CD8-positive, alpha-beta memory T cell (primary cell): ENCODE measurements at regions not wholly inside any gene's neighbourhood (a gene's known extent, or its start where the extent isn't known, plus 50 kb on each side); places are given as distances from the start of the nearest gene placed in this dataset.

Source experiments
- CTCF ChIA-PET: fragments of 350-600 bp; sonication (Branson Sonifier 250); formaldehyde crosslinking; loops from one replicate; lab custom pipeline; 2021; ENCODE audit warnings: antibody characterized with exemption; lab: Charles Lee
- POLR2A ChIA-PET: fragments of 350-600 bp; sonication (Branson Sonifier 250); formaldehyde crosslinking; loops from one replicate; lab custom pipeline; 2021; ENCODE audit warnings: antibody characterized with exemption; lab: Charles Lee
- DNase-seq, 5 donors: peaks; one replicate each; pipeline versions ENCODE4 v3.0.0 to v3.0.0-alpha.2; 2020 to 2022; ENCODE audit warnings: mixed read lengths in 1 of 5
- H3K27ac ChIP-seq: one replicate; pipeline ENCODE4 v1.7.0; 2013; ENCODE audit warnings: low read depth, mild to moderate bottlenecking, low read length, moderate library complexity
- H3K27me3 ChIP-seq: 2 replicates; pipeline ENCODE4 v1.7.0; 2013; ENCODE audit warnings: low read length, mild to moderate bottlenecking; ENCODE audit not compliant: insufficient read depth, poor library complexity, severe bottlenecking
- H3K36me3 ChIP-seq: 2 replicates; pipeline ENCODE4 v1.7.0; 2013; ENCODE audit warnings: mild to moderate bottlenecking, low read length, moderate library complexity; ENCODE audit not compliant: insufficient read depth
- H3K4me1 ChIP-seq: 2 replicates; pipeline ENCODE4 v1.7.0; 2013; ENCODE audit warnings: mild to moderate bottlenecking, low read length, moderate library complexity; ENCODE audit not compliant: insufficient read depth
- H3K4me3 ChIP-seq: 2 replicates; pipeline ENCODE4 v1.7.0; 2013; ENCODE audit warnings: mild to moderate bottlenecking, low read length
- H3K9me3 ChIP-seq: 2 replicates; pipeline ENCODE4 v1.7.0; 2013; ENCODE audit warnings: mild to moderate bottlenecking, low read length
- H3K27ac Mint-ChIP-seq, 8 donors: one replicate each; pipeline ENCODE4 v1.8.0; 2020 to 2021; ENCODE audit warnings: mixed read lengths in 8 of 8, mild to moderate bottlenecking in 6 of 8, inconsistent platforms in 3 of 8, moderate library complexity in 3 of 8
- H3K27me3 Mint-ChIP-seq, 2 donors: one replicate each; pipeline ENCODE4 v1.8.0; 2020 to 2021; ENCODE audit warnings: mixed read lengths in 2 of 2, mild to moderate bottlenecking in 1 of 2, moderate library complexity in 1 of 2
- H3K36me3 Mint-ChIP-seq, 3 donors: one replicate each; pipeline ENCODE4 v1.8.0; 2020 to 2021; ENCODE audit warnings: mixed read lengths in 3 of 3, inconsistent platforms in 1 of 3, mild to moderate bottlenecking in 1 of 3
- H3K4me1 Mint-ChIP-seq, 3 donors: one replicate each; pipeline ENCODE4 v1.8.0; 2020 to 2021; ENCODE audit warnings: mixed read lengths in 3 of 3, inconsistent platforms in 1 of 3, mild to moderate bottlenecking in 1 of 3
- H3K4me3 Mint-ChIP-seq, 7 donors: one replicate each; pipeline ENCODE4 v1.8.0; 2020 to 2021; ENCODE audit warnings: mixed read lengths in 7 of 7, mild to moderate bottlenecking in 6 of 7, moderate library complexity in 4 of 7, inconsistent platforms in 2 of 7
- H3K9me3 Mint-ChIP-seq, 5 donors: one replicate each; pipeline ENCODE4 v1.8.0; 2020 to 2022; ENCODE audit warnings: mixed read lengths in 5 of 5, mild to moderate bottlenecking in 3 of 5, moderate library complexity in 2 of 5, inconsistent platforms in 1 of 5

DNA sequence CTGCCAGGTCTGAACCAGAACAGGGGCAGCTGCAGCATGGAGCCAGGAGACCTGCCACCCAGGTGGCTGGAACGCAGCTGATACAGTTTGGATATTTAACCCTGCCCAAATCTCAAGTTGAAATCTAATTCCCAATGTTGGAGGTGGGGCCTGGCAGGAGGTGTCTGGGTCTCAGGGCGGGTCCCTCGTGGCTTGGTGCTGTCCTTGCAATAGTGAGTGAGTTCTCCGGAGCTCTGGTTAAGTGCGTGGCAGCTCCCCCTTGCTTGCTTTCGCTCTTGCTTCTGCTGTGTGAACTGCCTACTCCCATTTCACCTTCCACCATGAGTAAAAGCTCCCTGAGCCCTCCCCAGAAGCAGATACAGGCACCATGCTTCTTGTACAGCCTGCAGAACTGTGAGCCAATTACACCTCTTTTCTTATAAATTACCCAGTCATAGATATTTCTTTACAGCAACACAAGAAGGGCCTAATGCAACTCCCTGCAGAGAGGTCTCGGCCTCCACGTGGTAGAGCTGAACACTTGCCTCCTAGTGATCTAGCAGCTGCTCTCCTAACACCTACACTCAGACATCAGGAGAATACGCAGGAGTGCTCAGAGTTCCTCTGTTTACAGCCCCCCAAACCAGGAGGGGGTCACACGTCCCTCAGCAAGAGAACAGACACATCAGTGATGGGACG, 203.7 kb downstream of the CTTN start:
- Mint-ChIP-seq H3K36me3 (no peaks in the 10 kb centered on the region), H3K27me3 (peaks cover 0 to 4% of the 10 kb centered on the region in 2 donors), H3K4me1 (no peaks in the 10 kb centered on the region), H3K27ac (no peak overlapping the region), H3K9me3 (no peaks in the 10 kb centered on the region), H3K4me3 (no peak overlapping the region)
- Histone ChIP-seq H3K27ac (no peak overlapping the region), H3K27me3 (no peaks in the 10 kb centered on the region), H3K9me3 (no peaks in the 10 kb centered on the region), H3K4me3 (no peak overlapping the region), H3K36me3 (no peaks in the 10 kb centered on the region), H3K4me1 (no peaks in the 10 kb centered on the region)
- ChIA-PET POLR2A (no interaction called here), CTCF (no interaction called here)
- no peak for DNase-seq

DNA sequence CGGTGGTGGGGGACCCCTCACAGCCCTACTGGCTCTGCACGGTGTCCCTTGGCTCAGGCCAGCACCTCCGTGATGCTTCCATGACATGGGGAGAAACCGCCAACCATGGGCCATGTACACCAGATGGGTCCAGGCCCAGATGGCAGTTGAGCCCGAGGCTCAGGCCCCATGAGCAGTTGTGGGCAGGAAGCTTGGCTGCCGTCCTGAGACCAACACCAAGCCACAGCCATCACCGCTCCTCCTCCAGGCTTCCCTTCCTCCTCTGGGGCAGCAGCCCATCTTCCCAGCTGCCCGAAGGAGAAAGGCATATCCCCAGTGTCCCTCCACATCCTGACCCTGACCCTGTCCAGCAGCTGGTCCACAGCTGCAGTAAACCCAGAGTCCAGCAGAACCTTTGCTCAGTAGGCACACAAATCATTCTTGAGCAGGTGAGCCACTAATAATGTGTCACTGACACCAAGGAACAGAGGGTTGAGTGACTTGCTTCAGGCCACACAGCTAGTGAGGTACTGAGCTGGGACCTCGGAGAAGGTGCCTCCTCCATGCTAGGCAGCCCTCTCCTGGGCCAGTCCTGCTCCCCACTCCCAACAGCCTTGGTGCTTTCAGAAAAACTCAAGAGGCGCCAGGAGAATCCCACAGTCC, 204.9 kb downstream of the CTTN start:
- Histone ChIP-seq H3K4me1 (no peaks in the 10 kb centered on the region), H3K27me3 (no peaks in the 10 kb centered on the region), H3K36me3 (no peaks in the 10 kb centered on the region), H3K9me3 (no peaks in the 10 kb centered on the region), H3K27ac (no peak overlapping the region), H3K4me3 (no peak overlapping the region)
- CTCF ChIA-PET: no interaction called here
- Mint-ChIP-seq H3K9me3 (no peaks in the 10 kb centered on the region), H3K4me1 (no peaks in the 10 kb centered on the region), H3K27me3 (peaks cover 0 to 4% of the 10 kb centered on the region in 2 donors), H3K36me3 (no peaks in the 10 kb centered on the region), H3K27ac (no peak overlapping the region), H3K4me3 (no peak overlapping the region)
- POLR2A ChIA-PET: no interaction called here
- no peak for DNase-seq

DNA sequence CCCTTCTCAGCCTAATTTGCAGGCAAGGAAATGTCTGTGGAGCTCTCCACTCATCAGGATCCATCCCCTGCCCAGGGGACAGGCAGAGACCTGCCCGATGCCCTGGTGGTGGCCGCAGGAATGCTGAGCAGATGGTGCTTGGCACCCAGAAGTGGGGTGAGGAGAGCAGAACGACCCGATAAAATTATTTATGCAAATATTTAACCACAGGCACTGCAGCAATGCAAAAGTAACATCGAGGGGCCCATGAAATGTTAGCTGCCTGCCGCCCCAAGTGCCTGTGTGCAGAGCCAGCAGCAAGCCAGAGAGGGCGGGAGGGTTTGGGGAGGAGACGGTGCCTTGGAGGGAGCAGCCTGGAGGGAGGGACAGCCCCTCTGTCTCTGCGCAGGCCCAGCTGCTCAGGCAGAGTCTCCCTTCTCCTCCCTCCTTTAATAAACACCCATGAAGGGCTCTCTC, 205.5 kb downstream of the CTTN start:
- H3K4me1 ChIP-seq: no peaks in the 10 kb centered on the region
- no peaks in the 10 kb centered on the region for H3K9me3 Mint-ChIP-seq
- H3K4me3 ChIP-seq: no peak overlapping the region
- CTCF ChIA-PET: no interaction called here
- H3K36me3 ChIP-seq: no peaks in the 10 kb centered on the region
- H3K27me3 Mint-ChIP-seq: peaks cover 3 to 4% of the 10 kb centered on the region in 2 donors
- no peaks in the 10 kb centered on the region for H3K27me3 ChIP-seq
- no peak overlapping the region for H3K4me3 Mint-ChIP-seq
- POLR2A ChIA-PET: no interaction called here
- no peak overlapping the region for H3K27ac Mint-ChIP-seq
- no peaks in the 10 kb centered on the region for H3K4me1 Mint-ChIP-seq
- DNase-seq: no peak
- H3K36me3 Mint-ChIP-seq: no peaks in the 10 kb centered on the region
- H3K27ac ChIP-seq: no peak overlapping the region
- H3K9me3 ChIP-seq: no peaks in the 10 kb centered on the region

DNA sequence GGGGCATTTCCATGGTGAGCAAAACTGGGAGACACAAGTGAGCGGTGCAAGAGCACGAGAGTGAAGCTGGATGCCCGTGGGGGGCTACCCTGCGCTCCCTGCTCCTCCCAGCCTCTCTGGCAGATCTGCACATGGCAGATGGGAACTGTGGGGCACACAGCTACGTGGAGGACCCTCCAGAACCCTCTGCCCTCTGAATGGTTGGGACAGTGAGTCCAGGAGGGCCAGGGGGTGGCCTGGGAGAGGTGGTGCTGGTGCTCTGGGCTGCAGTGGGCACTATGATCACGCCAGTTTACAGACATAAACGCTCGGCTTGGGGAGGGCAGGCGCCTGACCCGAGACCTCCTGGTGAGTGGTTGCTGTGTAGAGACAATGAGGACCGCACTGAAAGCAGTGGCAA, 205.9 kb downstream of the CTTN start:
- H3K4me1 ChIP-seq: no peaks in the 10 kb centered on the region
- no peaks in the 10 kb centered on the region for H3K4me1 Mint-ChIP-seq
- H3K4me3 ChIP-seq: no peak overlapping the region
- CTCF ChIA-PET: no interaction called here
- H3K9me3 ChIP-seq: no peaks in the 10 kb centered on the region
- H3K36me3 ChIP-seq: no peaks in the 10 kb centered on the region
- H3K4me3 Mint-ChIP-seq: no peak overlapping the region
- peak overlapping the region in 1 of 8 donors; percentile 14 for H3K27ac Mint-ChIP-seq
- H3K27me3 Mint-ChIP-seq: peaks cover 3 to 4% of the 10 kb centered on the region in 2 donors
- no peaks in the 10 kb centered on the region for H3K27me3 ChIP-seq
- no peaks in the 10 kb centered on the region for H3K9me3 Mint-ChIP-seq
- no peak overlapping the region for H3K27ac ChIP-seq
- no peaks in the 10 kb centered on the region for H3K36me3 Mint-ChIP-seq
- POLR2A ChIA-PET: no interaction called here
- DNase-seq: no peak

DNA sequence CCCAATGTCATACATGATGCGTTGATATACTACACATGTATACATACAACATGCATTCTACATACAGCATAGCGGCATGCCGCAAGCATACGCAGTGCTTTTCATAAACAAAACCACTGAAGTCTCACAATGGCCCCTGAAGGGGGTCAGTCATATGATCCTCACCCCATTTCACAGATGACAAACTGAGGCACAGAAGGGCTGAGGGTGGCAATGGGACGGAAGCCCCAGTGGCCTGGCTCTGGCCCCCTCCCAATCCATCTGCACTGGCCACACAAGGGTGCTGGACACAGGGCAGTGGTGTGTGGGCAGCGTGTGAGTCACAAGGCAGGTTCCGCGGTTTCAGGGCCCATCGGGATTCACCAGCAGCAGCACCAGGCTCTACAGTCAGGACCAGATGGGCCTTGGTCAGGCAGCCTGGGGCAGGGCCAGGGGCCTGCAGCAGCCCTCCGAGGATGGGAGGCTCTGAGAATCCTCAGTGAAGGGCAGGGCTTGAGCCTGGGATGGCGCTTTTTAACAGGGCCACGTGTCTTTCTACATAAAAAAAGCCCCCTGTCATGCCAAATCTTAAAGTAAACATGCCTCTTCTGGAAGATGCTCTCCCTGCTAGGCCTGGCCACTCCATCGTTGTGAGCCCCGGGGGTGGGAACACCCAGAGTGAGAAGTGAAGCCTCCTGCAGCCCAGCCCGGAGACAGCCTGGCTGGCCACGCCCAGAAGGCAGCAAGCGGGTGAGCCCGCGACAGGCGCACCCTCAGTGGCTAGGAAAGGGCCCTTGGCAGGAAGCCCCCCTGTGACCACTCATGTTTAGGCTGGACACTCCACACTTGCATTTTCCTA, 206.5 kb downstream of the CTTN start:
- no peaks in the 10 kb centered on the region for H3K36me3 Mint-ChIP-seq
- Histone ChIP-seq H3K4me3 (no peak overlapping the region), H3K4me1 (no peaks in the 10 kb centered on the region), H3K27me3 (no peaks in the 10 kb centered on the region), H3K27ac (no peak overlapping the region), H3K36me3 (no peaks in the 10 kb centered on the region), H3K9me3 (no peaks in the 10 kb centered on the region)
- H3K9me3 Mint-ChIP-seq: no peaks in the 10 kb centered on the region
- peaks cover 3 to 4% of the 10 kb centered on the region in 2 donors for H3K27me3 Mint-ChIP-seq
- no peak overlapping the region for H3K4me3 Mint-ChIP-seq
- peak overlapping the region in 1 of 8 donors; percentile 14 for H3K27ac Mint-ChIP-seq
- CTCF ChIA-PET: no interaction called here
- H3K4me1 Mint-ChIP-seq: no peaks in the 10 kb centered on the region
- no peak for DNase-seq
- POLR2A ChIA-PET: no interaction called here

DNA sequence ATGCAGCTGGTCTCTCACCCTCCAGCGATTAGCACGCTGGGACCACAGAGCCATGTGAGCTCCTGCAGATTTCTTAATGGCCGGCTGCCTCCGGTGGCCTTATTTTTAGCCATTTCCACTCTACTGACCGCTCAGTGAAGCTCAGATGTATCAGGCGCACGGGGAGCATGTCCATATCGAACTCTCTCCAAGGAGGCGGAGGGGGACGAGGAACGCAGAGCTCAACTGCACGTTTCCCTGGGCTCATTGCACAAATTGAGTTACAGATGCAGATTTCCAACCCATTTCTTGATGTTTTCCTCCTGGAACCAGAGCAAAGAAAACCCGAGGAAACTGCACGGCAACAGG, 207.1 kb downstream of the CTTN start:
- no peaks in the 10 kb centered on the region for H3K27me3 ChIP-seq
- Mint-ChIP-seq H3K9me3 (no peaks in the 10 kb centered on the region), H3K27me3 (peaks cover 3 to 4% of the 10 kb centered on the region in 2 donors), H3K4me1 (no peaks in the 10 kb centered on the region), H3K27ac (no peak overlapping the region), H3K4me3 (no peak overlapping the region), H3K36me3 (no peaks in the 10 kb centered on the region)
- no peaks in the 10 kb centered on the region for H3K9me3 ChIP-seq
- CTCF ChIA-PET: no interaction called here
- no peak overlapping the region for H3K4me3 ChIP-seq
- DNase-seq: no peak
- POLR2A ChIA-PET: no interaction called here
- H3K36me3 ChIP-seq: no peaks in the 10 kb centered on the region
- no peaks in the 10 kb centered on the region for H3K4me1 ChIP-seq
- no peak overlapping the region for H3K27ac ChIP-seq

DNA sequence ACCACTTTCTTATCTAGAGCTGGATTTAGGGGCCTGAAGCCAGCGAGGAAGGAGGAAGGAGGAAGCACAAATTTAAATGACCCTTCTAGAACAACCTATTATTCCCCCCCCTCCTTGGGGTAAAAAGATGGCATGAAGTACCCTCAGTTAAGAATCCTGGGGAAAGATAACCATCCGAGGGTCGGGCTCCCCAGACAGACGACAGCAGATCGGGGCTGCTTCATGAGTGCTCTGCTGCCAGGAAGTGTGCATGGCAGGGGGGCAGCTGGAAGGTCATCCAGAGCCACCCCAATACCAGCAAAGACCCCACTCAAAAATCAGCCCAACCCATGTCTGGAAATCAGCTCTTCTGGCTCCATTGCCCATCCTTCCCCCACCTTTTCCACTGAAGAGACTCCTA, 207.5 kb downstream of the CTTN start:
- Histone ChIP-seq H3K9me3 (no peaks in the 10 kb centered on the region), H3K27me3 (no peaks in the 10 kb centered on the region), H3K27ac (no peak overlapping the region), H3K4me3 (no peak overlapping the region), H3K36me3 (no peaks in the 10 kb centered on the region), H3K4me1 (no peaks in the 10 kb centered on the region)
- Mint-ChIP-seq H3K9me3 (no peaks in the 10 kb centered on the region), H3K4me3 (no peak overlapping the region), H3K4me1 (no peaks in the 10 kb centered on the region), H3K27me3 (peaks cover 4% of the 10 kb centered on the region in 2 donors), H3K36me3 (no peaks in the 10 kb centered on the region), H3K27ac (no peak overlapping the region)
- ChIA-PET CTCF (no interaction called here), POLR2A (no interaction called here)
- no peak for DNase-seq

DNA sequence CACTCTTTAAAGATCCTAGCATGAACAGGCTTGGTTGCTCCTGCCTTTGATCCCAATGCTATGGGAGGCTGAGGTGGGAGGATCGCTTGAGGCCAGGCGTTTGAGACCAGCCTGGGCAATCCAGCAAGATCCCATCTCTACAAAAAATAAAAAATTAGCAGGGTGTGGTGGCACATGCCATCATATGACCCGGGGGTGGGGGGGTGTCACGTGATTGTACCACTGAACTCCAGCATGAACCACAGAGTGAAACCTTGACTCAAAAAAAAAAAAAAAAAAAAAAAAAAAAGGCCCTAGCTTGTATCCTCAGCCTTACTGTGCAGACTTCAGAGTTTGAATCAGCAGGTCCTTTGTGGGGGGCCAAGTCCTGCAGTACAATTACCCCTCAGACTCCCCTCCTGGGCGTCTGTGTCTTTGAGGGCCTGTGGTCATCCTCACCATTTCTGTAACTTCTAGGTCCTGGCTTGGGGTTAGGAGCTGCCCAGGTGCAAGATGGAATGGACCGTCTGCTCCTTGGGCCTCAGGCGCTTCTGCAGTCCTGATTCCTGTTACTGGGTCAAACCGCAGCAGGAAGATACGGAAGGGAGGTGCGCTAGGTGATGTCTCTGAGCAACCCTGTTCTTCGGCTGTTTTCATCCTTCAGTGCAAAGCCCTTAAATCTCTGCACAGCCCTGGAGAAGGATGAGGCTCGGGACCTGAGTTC, 208.1 kb downstream of the CTTN start:
- DNase-seq: no peak
- Mint-ChIP-seq H3K4me1 (no peaks in the 10 kb centered on the region), H3K4me3 (no peak overlapping the region), H3K27me3 (peaks cover 4 to 6% of the 10 kb centered on the region in 2 donors), H3K9me3 (no peaks in the 10 kb centered on the region), H3K27ac (no peak overlapping the region), H3K36me3 (no peaks in the 10 kb centered on the region)
- ChIA-PET CTCF (no interaction called here), POLR2A (no interaction called here)
- Histone ChIP-seq H3K36me3 (no peaks in the 10 kb centered on the region), H3K9me3 (no peaks in the 10 kb centered on the region), H3K4me3 (no peak overlapping the region), H3K27ac (no peak overlapping the region), H3K27me3 (no peaks in the 10 kb centered on the region), H3K4me1 (no peaks in the 10 kb centered on the region)
